IPS-18a (cell line): ENCODE measurements at regions not wholly inside any gene's neighbourhood (a gene's known extent, or its start where the extent isn't known, plus 50 kb on each side); places are given as distances from the start of the nearest gene placed in this dataset.

Source experiments
- H3K27ac ChIP-seq: one replicate; pipeline ENCODE4 v1.5.1; 2013; ENCODE audit warnings: low read length
- H3K27me3 ChIP-seq: one replicate; pipeline ENCODE4 v1.6.1; 2013; ENCODE audit warnings: mild to moderate bottlenecking, low read length; ENCODE audit not compliant: control insufficient read depth, insufficient read depth
- H3K36me3 ChIP-seq: one replicate; pipeline ENCODE4 v1.6.1; 2013; ENCODE audit warnings: low read depth, low read length; ENCODE audit not compliant: control insufficient read depth
- H3K4me1 ChIP-seq: one replicate; pipeline ENCODE4 v1.6.1; 2013; ENCODE audit warnings: low read depth, low read length; ENCODE audit not compliant: control insufficient read depth
- H3K4me3 ChIP-seq: one replicate; pipeline ENCODE4 v1.5.1; 2013; ENCODE audit warnings: low read length
- H3K9ac ChIP-seq: one replicate; pipeline ENCODE4 v1.6.1; 2013; ENCODE audit warnings: mild to moderate bottlenecking, low read length, moderate library complexity
- H3K9me3 ChIP-seq: one replicate; pipeline ENCODE4 v1.6.1; 2013; ENCODE audit warnings: low read depth, low read length; ENCODE audit not compliant: control insufficient read depth

GRCh38 chr7:130940907-130941306, 206.9 kb upstream of the KLF14 start:
- H3K36me3 ChIP-seq = no peaks in the 10 kb centered on the region

GRCh38 chr7:130941322-130942210, 207.6 kb upstream of the KLF14 start:
- Histone ChIP-seq H3K9me3 (no peaks in the 10 kb centered on the region), H3K9ac (no peak overlapping the region), H3K4me1 (peaks cover 32% of the 10 kb centered on the region), H3K4me3 (no peak overlapping the region), H3K27me3 (no peaks in the 10 kb centered on the region), H3K27ac (no peak overlapping the region), H3K36me3 (no peaks in the 10 kb centered on the region)

More at GRCh38 chr7:130940907-130941306, 206.9 kb upstream of the KLF14 start:
- Histone ChIP-seq H3K27me3 (no peaks in the 10 kb centered on the region), H3K4me3 (no peak overlapping the region), H3K9ac (no peak overlapping the region), H3K4me1 (peaks cover 32% of the 10 kb centered on the region), H3K9me3 (no peaks in the 10 kb centered on the region), H3K27ac (no peak overlapping the region)

GRCh38 chr7:130942211-130942964, 208.4 kb upstream of the KLF14 start:
- H3K9ac ChIP-seq = no peak overlapping the region

GRCh38 chr7:130943336-130943901, 209.4 kb upstream of the KLF14 start:
- Histone ChIP-seq H3K9ac (no peak overlapping the region), H3K4me1 (peaks cover 32% of the 10 kb centered on the region), H3K27me3 (no peaks in the 10 kb centered on the region), H3K9me3 (no peaks in the 10 kb centered on the region), H3K4me3 (no peak overlapping the region), H3K36me3 (no peaks in the 10 kb centered on the region), H3K27ac (no peak overlapping the region)

More at GRCh38 chr7:130942211-130942964, 208.4 kb upstream of the KLF14 start:
- peaks cover 32% of the 10 kb centered on the region for H3K4me1 ChIP-seq
- no peak overlapping the region for H3K27ac ChIP-seq
- no peaks in the 10 kb centered on the region for H3K36me3 ChIP-seq
- H3K9me3 ChIP-seq = no peaks in the 10 kb centered on the region
- H3K27me3 ChIP-seq = no peaks in the 10 kb centered on the region
- no peak overlapping the region for H3K4me3 ChIP-seq

- Histone ChIP-seq H3K36me3 (no peaks in the 10 kb centered on the region), H3K27me3 (no peaks in the 10 kb centered on the region), H3K9ac (no peak overlapping the region), H3K4me3 (no peak overlapping the region), H3K4me1 (peaks cover 32% of the 10 kb centered on the region), H3K27ac (no peak overlapping the region), H3K9me3 (no peaks in the 10 kb centered on the region)
These were observed 210.0 kb upstream of the KLF14 start for GRCh38 chr7:130943981-130944380.

- Histone ChIP-seq H3K4me1 (peaks cover 23% of the 10 kb centered on the region), H3K4me3 (no peak overlapping the region), H3K27me3 (no peaks in the 10 kb centered on the region), H3K36me3 (no peaks in the 10 kb centered on the region), H3K9me3 (no peaks in the 10 kb centered on the region), H3K9ac (no peak overlapping the region), H3K27ac (no peak overlapping the region)
These were observed 211.0 kb upstream of the KLF14 start for GRCh38 chr7:130944997-130945396.

GRCh38 chr7:130945411-130945811, 211.4 kb upstream of the KLF14 start:
- H3K27ac ChIP-seq = no peak overlapping the region
- H3K27me3 ChIP-seq = no peaks in the 10 kb centered on the region
- peaks cover 20% of the 10 kb centered on the region for H3K4me1 ChIP-seq
- no peaks in the 10 kb centered on the region for H3K9me3 ChIP-seq
- H3K4me3 ChIP-seq = no peak overlapping the region
- no peak overlapping the region for H3K9ac ChIP-seq
- H3K36me3 ChIP-seq = no peaks in the 10 kb centered on the region

- Histone ChIP-seq H3K4me3 (no peak overlapping the region), H3K36me3 (no peaks in the 10 kb centered on the region), H3K4me1 (peaks cover 13% of the 10 kb centered on the region), H3K9me3 (no peaks in the 10 kb centered on the region), H3K27me3 (no peaks in the 10 kb centered on the region), H3K27ac (no peak overlapping the region), H3K9ac (no peak overlapping the region)
These were observed 212.1 kb upstream of the KLF14 start for GRCh38 chr7:130946114-130946513.

GRCh38 chr7:130947792-130948580, 214.0 kb upstream of the KLF14 start:
- peaks cover 18% of the 10 kb centered on the region for H3K4me1 ChIP-seq
- H3K4me3 ChIP-seq = no peak overlapping the region
- no peaks in the 10 kb centered on the region for H3K27me3 ChIP-seq
- H3K36me3 ChIP-seq = no peaks in the 10 kb centered on the region
- H3K27ac ChIP-seq = no peak overlapping the region
- no peaks in the 10 kb centered on the region for H3K9me3 ChIP-seq
- H3K9ac ChIP-seq = no peak overlapping the region

- Histone ChIP-seq H3K4me1 (peaks cover 14% of the 10 kb centered on the region), H3K27ac (no peak overlapping the region), H3K36me3 (no peaks in the 10 kb centered on the region), H3K9ac (no peak overlapping the region), H3K9me3 (no peaks in the 10 kb centered on the region), H3K4me3 (no peak overlapping the region), H3K27me3 (no peaks in the 10 kb centered on the region)
These were observed 214.8 kb upstream of the KLF14 start for GRCh38 chr7:130948822-130949221.

- Histone ChIP-seq H3K27ac (no peak overlapping the region), H3K4me1 (peaks cover 12% of the 10 kb centered on the region), H3K27me3 (no peaks in the 10 kb centered on the region), H3K9ac (no peak overlapping the region), H3K4me3 (no peak overlapping the region), H3K9me3 (no peaks in the 10 kb centered on the region), H3K36me3 (no peaks in the 10 kb centered on the region)
These were observed 215.5 kb upstream of the KLF14 start for GRCh38 chr7:130949550-130949949.
